ENCODE measurements at regions not wholly inside any gene's neighbourhood (a gene's known extent, or its start where the extent isn't known, plus 50 kb on each side); places are given as distances from the start of the nearest gene placed in this dataset.

- no peak for TF ChIP-seq POLR2AphosphoS5 (IDR thresholded peaks at IDR 0.05)
- no peak for TF ChIP-seq CTCF (IDR thresholded peaks at IDR 0.05)
Observed at GRCh38 chr10:131641231-131641630, 259.6 kb upstream of the PPP2R2D start.

All from suprapubic skin (tissue), 3 donors.